OCI-LY7 (cell line): ENCODE measurements at regions not wholly inside any gene's neighbourhood (a gene's known extent, or its start where the extent isn't known, plus 50 kb on each side); places are given as distances from the start of the nearest gene placed in this dataset.

Source experiments
- BruUV-seq: library from RNA; stranded (reverse); fragments of 400-500 nt; replicated peaks from 2 replicates; lab custom pipeline; 2021; lab: Mats Ljungman, UMichigan
- CTCF ChIA-PET: fragments of 300-600 bp; sonication (Branson Sonifier 250); formaldehyde crosslinking; loops from one replicate; lab custom pipeline; 2022; ENCODE audit warnings: antibody characterized with exemption; ENCODE audit not compliant: unreplicated experiment; lab: Charles Lee
- POLR2A ChIA-PET: fragments of 300-600 bp; sonication (Branson Sonifier 250); formaldehyde crosslinking; loops from one replicate; lab custom pipeline; 2022; ENCODE audit warnings: antibody characterized with exemption; lab: Charles Lee
- DNase-seq: peaks from one replicate; pipeline ENCODE4 v3.0.0-alpha.2; 2015; ENCODE audit warnings: low spot score
- H2AFZ ChIP-seq: fragments of 200-600 bp; sonication (generic), shearing (Covaris generic); 2 replicates; pipeline ENCODE4 v1.6.1; 2014; ENCODE audit warnings: mild to moderate bottlenecking, antibody characterized with exemption, low read length, moderate library complexity
- H3K27ac ChIP-seq: fragments of 200-600 bp; sonication (generic); 2 replicates; pipeline ENCODE4 v1.5.1; 2014; ENCODE audit warnings: mixed run types, low read depth, mild to moderate bottlenecking, moderate library complexity, low read length, inconsistent platforms; ENCODE audit not compliant: poor library complexity, severe bottlenecking
- H3K36me3 ChIP-seq: fragments of 200-600 bp; sonication (generic); 2 replicates; pipeline ENCODE4 v1.6.1; 2014; ENCODE audit warnings: mild to moderate bottlenecking, antibody characterized with exemption, low read length, moderate library complexity, mixed read lengths; ENCODE audit not compliant: insufficient read depth
- H3K4me1 ChIP-seq: fragments of 200-600 bp; sonication (generic); 2 replicates; pipeline ENCODE4 v1.5.1; 2014; ENCODE audit warnings: mild to moderate bottlenecking, low read length; ENCODE audit not compliant: insufficient read depth, poor library complexity, severe bottlenecking
- H3K4me2 ChIP-seq: fragments of 200-600 bp; sonication (generic); 2 replicates; pipeline ENCODE4 v1.6.1; 2014; ENCODE audit warnings: mild to moderate bottlenecking, low read length
- H3K4me3 ChIP-seq: fragments of 200-600 bp; sonication (generic); 2 replicates; pipeline ENCODE4 v1.5.1; 2014; ENCODE audit warnings: mild to moderate bottlenecking, low read depth, low read length; ENCODE audit not compliant: poor library complexity, severe bottlenecking
- H3K79me2 ChIP-seq: fragments of 200-600 bp; sonication (generic); 2 replicates; pipeline ENCODE4 v1.6.1; 2016; ENCODE audit warnings: low read depth, mild to moderate bottlenecking, low read length, moderate library complexity, mixed read lengths; ENCODE audit not compliant: insufficient read depth
- H3K9me2 ChIP-seq: fragments of 200-600 bp; sonication (generic); 2 replicates; pipeline ENCODE4 v1.6.1; 2016; ENCODE audit warnings: mild to moderate bottlenecking, low read length, mixed read lengths; ENCODE audit not compliant: insufficient read depth
- H3K9me3 ChIP-seq: fragments of 200-600 bp; sonication (generic); 2 replicates; pipeline ENCODE4 v1.6.1; 2014; ENCODE audit warnings: mild to moderate bottlenecking, mixed run types, low read length, mixed read lengths
- H4K20me1 ChIP-seq: fragments of 200-600 bp; sonication (generic); 2 replicates; pipeline ENCODE4 v1.6.1; 2014; ENCODE audit warnings: mild to moderate bottlenecking, antibody characterized with exemption, low read length, moderate library complexity, mixed read lengths; ENCODE audit not compliant: insufficient read depth
- CTCF ChIP-seq: fragments of 200-600 bp; sonication (generic); conservative IDR thresholded peaks from 2 replicates; pipeline ENCODE4 v1.5.1; 2014; ENCODE audit warnings: mild to moderate bottlenecking, antibody characterized with exemption, low read length, moderate library complexity, mixed read lengths
- EZH2phosphoT487 ChIP-seq: fragments of 200-600 bp; sonication (generic); IDR thresholded peaks from 2 replicates; pipeline ENCODE4 v1.6.1; 2018; ENCODE audit warnings: low read depth, borderline replicate concordance, mild to moderate bottlenecking, mixed run types, antibody characterized with exemption, low read length, moderate library complexity, mixed read lengths
- intact Hi-C: fragments of 100-400 bp; cut with micrococcal nuclease; formaldehyde crosslinking; loops from one replicate; pipeline ENCODE4 v1.10.0; 2022; ENCODE audit not compliant: unreplicated experiment

GRCh38 chr2:139386401-139386800 lies 606.2 kb upstream of the NXPH2 start:
- intact Hi-C loops, result no loop called here
- H3K27ac ChIP-seq, result no peak overlapping the region
- DNase-seq, result no peak
- H3K4me1 ChIP-seq, result no peaks in the 10 kb centered on the region
- H3K9me2 ChIP-seq, result no peaks in the 10 kb centered on the region
- no peak overlapping the region for H3K4me2 ChIP-seq
- TF ChIP-seq CTCF (no peak), EZH2phosphoT487 (no peak)
- no peaks in the 10 kb centered on the region for H4K20me1 ChIP-seq
- no peaks in the 10 kb centered on the region for H3K79me2 ChIP-seq
- H3K9me3 ChIP-seq, result no peaks in the 10 kb centered on the region
- no peak overlapping the region for H2AFZ ChIP-seq
- POLR2A ChIA-PET, result interaction anchor here (0.6 kb wide), 1 partner anchor 851 kb away, joined by 3 read pairs; no protein-coding TSS in a partner anchor
- BruUV-seq, result no TSS peak
- CTCF ChIA-PET, result no interaction called here
- no peak overlapping the region for H3K4me3 ChIP-seq
- no peaks in the 10 kb centered on the region for H3K36me3 ChIP-seq

DNA sequence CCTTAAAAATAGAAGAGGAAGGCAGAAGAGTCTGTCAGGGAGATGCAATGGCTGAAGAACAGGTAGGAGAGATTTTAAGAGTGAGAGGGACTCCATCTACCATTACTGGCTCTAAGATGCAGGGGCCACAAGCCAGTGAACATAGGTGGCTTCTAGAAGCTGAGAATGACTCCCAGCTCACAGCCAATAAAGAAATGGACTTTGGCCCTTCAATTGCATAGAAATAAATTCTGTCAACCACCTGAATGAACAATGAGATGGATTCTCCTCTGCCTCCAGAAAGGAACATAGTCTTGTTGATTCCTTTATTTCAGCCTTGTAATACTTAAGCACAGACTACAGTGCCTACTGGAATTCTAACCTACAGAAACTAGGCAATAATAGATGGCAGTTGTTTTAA lies 603.3 kb upstream of the NXPH2 start:
- no peaks in the 10 kb centered on the region for H3K9me3 ChIP-seq
- no peak overlapping the region for H3K27ac ChIP-seq
- H2AFZ ChIP-seq, result no peak overlapping the region
- no peak overlapping the region for H3K4me3 ChIP-seq
- ChIA-PET CTCF (no interaction called here), POLR2A (interaction anchor here (0.7 kb wide), 1 partner anchor 8 kb away, joined by 3 read pairs; no protein-coding TSS in a partner anchor)
- no peaks in the 10 kb centered on the region for H3K36me3 ChIP-seq
- H3K4me1 ChIP-seq, result no peaks in the 10 kb centered on the region
- no peak overlapping the region for H3K4me2 ChIP-seq
- TF ChIP-seq CTCF, result no peak
- TF ChIP-seq EZH2phosphoT487, result no peak
- intact Hi-C loops, result no loop called here
- no peak for DNase-seq
- no peaks in the 10 kb centered on the region for H3K9me2 ChIP-seq
- BruUV-seq, result no TSS peak
- H3K79me2 ChIP-seq, result no peaks in the 10 kb centered on the region
- no peaks in the 10 kb centered on the region for H4K20me1 ChIP-seq

DNA sequence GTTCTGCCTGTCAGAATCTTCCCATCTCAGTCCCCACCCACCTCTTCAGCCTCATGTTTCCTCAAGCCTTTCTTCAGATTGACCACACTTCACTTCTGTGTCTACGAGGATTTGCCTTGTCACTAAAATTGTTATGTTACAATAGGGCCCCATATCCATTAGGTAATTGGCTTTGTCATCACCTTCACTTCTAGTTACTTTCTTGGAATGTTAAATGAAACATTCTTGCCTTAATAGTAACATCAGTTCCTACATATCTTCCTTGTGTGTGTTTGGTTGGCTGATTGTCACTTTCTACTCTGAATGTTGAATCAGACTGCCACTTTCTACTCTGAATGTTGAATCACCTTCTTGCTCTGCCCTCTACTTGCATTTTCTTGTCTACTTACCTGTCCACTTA lies 599.9 kb upstream of the NXPH2 start:
- no peak for DNase-seq
- ChIA-PET POLR2A (no interaction called here), CTCF (no interaction called here)
- intact Hi-C loops, result no loop called here
- Histone ChIP-seq H3K4me3 (no peak overlapping the region), H3K9me3 (no peaks in the 10 kb centered on the region), H3K9me2 (no peaks in the 10 kb centered on the region), H3K27ac (no peak overlapping the region), H2AFZ (no peak overlapping the region), H3K79me2 (no peaks in the 10 kb centered on the region), H3K4me2 (no peak overlapping the region), H4K20me1 (no peaks in the 10 kb centered on the region), H3K4me1 (no peaks in the 10 kb centered on the region), H3K36me3 (no peaks in the 10 kb centered on the region)
- no TSS peak for BruUV-seq
- TF ChIP-seq CTCF, result no peak
- no peak for TF ChIP-seq EZH2phosphoT487
